Neural cell (in vitro differentiated cells): ENCODE measurements at regions not wholly inside any gene's neighbourhood (a gene's known extent, or its start where the extent isn't known, plus 50 kb on each side); places are given as distances from the start of the nearest gene placed in this dataset.

Source experiments
- H2AFZ ChIP-seq: fragments of 200-600, 300-800 bp; sonication (generic), shearing (Covaris generic); 2 replicates; pipeline ENCODE4 v1.6.0; 2014; ENCODE audit warnings: low read depth, mild to moderate bottlenecking, antibody characterized with exemption, low read length, moderate library complexity
- H3F3A ChIP-seq: fragments of 200-600 bp; shearing (Covaris generic); 2 replicates; pipeline ENCODE4 v1.6.1; 2016; ENCODE audit warnings: mild to moderate bottlenecking, moderate library complexity, mixed read lengths, antibody characterized with exemption, low read length; ENCODE audit not compliant: insufficient read depth, poor library complexity, severe bottlenecking
- H3K27ac ChIP-seq: fragments of 200-600, 300-800 bp; sonication (generic), shearing (Covaris generic); 2 replicates; pipeline ENCODE4 v1.5.1; 2014; ENCODE audit warnings: mild to moderate bottlenecking, low read length, moderate library complexity
- H3K27me3 ChIP-seq: fragments of 300-800, 200-600 bp; sonication (generic), shearing (Covaris generic); 2 replicates; pipeline ENCODE4 v1.6.0; 2014; ENCODE audit warnings: mild to moderate bottlenecking, low read depth, low read length, moderate library complexity; ENCODE audit not compliant: insufficient read depth
- H3K36me3 ChIP-seq: fragments of 300-800, 200-600 bp; sonication (generic), shearing (Covaris generic); 2 replicates; pipeline ENCODE4 v1.5.1; 2014; ENCODE audit warnings: mild to moderate bottlenecking, antibody characterized with exemption, low read length, moderate library complexity; ENCODE audit not compliant: insufficient read depth
- H3K4me2 ChIP-seq: fragments of 300-800, 200-600 bp; sonication (generic), shearing (Covaris generic); 2 replicates; pipeline ENCODE4 v1.6.0; 2014; ENCODE audit warnings: mild to moderate bottlenecking, low read length
- H3K4me3 ChIP-seq: fragments of 300-800, 200-600 bp; sonication (generic), shearing (Covaris generic); 2 replicates; pipeline ENCODE4 v1.5.1; 2014; ENCODE audit warnings: mild to moderate bottlenecking, low read length, moderate library complexity
- H3K79me2 ChIP-seq: fragments of 200-600 bp; shearing (Covaris generic); replicated peaks from 2 replicates; pipeline ENCODE4 v1.6.0; 2014; ENCODE audit warnings: mild to moderate bottlenecking, low read length, moderate library complexity; ENCODE audit not compliant: insufficient read depth
- H3K9ac ChIP-seq: fragments of 300-800, 200-600 bp; sonication (generic), shearing (Covaris generic); 2 replicates; pipeline ENCODE4 v1.6.1; 2016; ENCODE audit warnings: mild to moderate bottlenecking, low read length, mixed read lengths
- H3K9me2 ChIP-seq: fragments of 200-600 bp; shearing (Covaris generic); 2 replicates; pipeline ENCODE4 v1.6.1; 2016; ENCODE audit warnings: mild to moderate bottlenecking, low read length, mixed read lengths; ENCODE audit not compliant: insufficient read depth
- H3K9me3 ChIP-seq: fragments of 200-600, 300-800 bp; sonication (generic), shearing (Covaris generic); 2 replicates; pipeline ENCODE4 v1.6.1; 2016; ENCODE audit warnings: mild to moderate bottlenecking, mixed run types, low read length, moderate library complexity, mixed read lengths
- H4K20me1 ChIP-seq: fragments of 200-600 bp; shearing (Covaris generic); 2 replicates; pipeline ENCODE4 v1.6.1; 2016; ENCODE audit warnings: mild to moderate bottlenecking, mixed run types; ENCODE audit not compliant: insufficient read depth
- EP300 ChIP-seq: fragments of 450-650 bp; conservative IDR thresholded peaks from 2 replicates; pipeline ENCODE4 v1.6.1; 2014; ENCODE audit warnings: antibody characterized with exemption, mild to moderate bottlenecking, moderate library complexity; ENCODE audit not compliant: poor library complexity, severe bottlenecking
- EZH2 ChIP-seq: fragments of 200-600, 300-800 bp; shearing (Covaris generic), sonication (generic); IDR thresholded peaks from 2 replicates; pipeline ENCODE4 v1.6.1; 2014; ENCODE audit warnings: antibody characterized with exemption, low read length, borderline replicate concordance, mild to moderate bottlenecking; ENCODE audit not compliant: insufficient read depth, poor library complexity, severe bottlenecking
- MXI1 ChIP-seq: fragments of 450-650 bp; conservative IDR thresholded peaks from 2 replicates; pipeline ENCODE4 v1.6.1; 2014; ENCODE audit warnings: antibody characterized with exemption, mild to moderate bottlenecking; ENCODE audit not compliant: poor library complexity, severe bottlenecking
- POLR2AphosphoS5 ChIP-seq: IDR thresholded peaks from 2 replicates; pipeline ENCODE4 v1.6.1; 2012
- RAD21 ChIP-seq: fragments of 450-650 bp; conservative IDR thresholded peaks from 2 replicates; pipeline ENCODE4 v1.6.1; 2014; ENCODE audit warnings: antibody characterized with exemption, mild to moderate bottlenecking, moderate library complexity
- SMC3 ChIP-seq: fragments of 450-650 bp; conservative IDR thresholded peaks from 2 replicates; pipeline ENCODE4 v1.6.1; 2014; ENCODE audit warnings: antibody characterized with exemption, mild to moderate bottlenecking, moderate library complexity; ENCODE audit not compliant: poor library complexity
- TAF1 ChIP-seq: IDR thresholded peaks from 2 replicates; pipeline ENCODE4 v1.6.1; 2012; ENCODE audit warnings: low read depth
- TF ChIP-seq, protein P1 (sequence below): fragments of 450-650 bp; IDR thresholded peaks from 2 replicates; pipeline ENCODE4 v1.5.1; 2014; ENCODE audit warnings: antibody characterized with exemption, mild to moderate bottlenecking, moderate library complexity; ENCODE audit not compliant: poor library complexity, severe bottlenecking
- TF ChIP-seq, protein P2 (sequence below): IDR thresholded peaks from 2 replicates; pipeline ENCODE4 v1.6.1; 2012; ENCODE audit warnings: borderline replicate concordance

DNA sequence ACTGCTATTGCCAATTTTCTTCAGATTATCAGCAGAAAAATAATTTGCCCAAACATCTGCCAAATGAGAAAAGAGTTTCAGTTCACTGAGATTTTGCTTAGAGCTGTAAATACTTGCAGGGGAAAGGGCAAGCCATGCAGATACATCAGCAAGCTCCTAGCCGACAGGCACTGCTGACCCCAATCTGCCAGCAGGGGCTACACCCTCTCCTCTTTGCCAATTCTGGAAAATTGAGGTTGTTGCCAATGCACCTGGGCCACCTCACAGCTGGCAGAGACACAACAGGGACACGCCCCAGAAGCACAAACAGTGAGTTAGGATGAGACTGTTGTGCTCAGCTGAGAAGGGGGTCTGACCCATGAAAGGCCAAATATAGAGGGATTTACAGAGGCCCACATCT lies 129.5 kb upstream of the MYO3A start:
- Histone ChIP-seq H3K27ac (no peak overlapping the region), H3K79me2 (no peaks in the 10 kb centered on the region)

DNA sequence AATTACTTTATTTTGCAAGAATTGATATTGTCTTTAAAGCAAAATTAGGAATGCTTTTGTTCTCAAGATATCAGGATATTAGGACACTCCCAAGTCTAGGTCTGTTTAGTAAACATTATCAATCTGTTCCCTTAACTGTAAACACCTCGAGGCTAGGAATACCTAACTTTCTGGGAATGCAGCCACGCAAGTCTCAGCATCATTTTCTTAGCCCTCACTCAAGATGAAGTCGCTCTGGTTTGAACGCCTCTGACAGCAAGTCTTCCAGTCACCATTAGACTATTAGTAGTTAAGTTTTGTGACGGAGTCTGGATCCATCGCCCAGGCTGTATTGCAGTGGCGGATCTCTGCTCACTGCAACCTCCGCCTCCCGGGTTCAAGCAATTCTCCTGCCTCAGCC lies 128.0 kb upstream of the MYO3A start:
- no peaks in the 10 kb centered on the region for H3K9me2 ChIP-seq
- no peaks in the 10 kb centered on the region for H3K36me3 ChIP-seq
- no peak overlapping the region for H3K9ac ChIP-seq
- H3K79me2 ChIP-seq, result no peaks in the 10 kb centered on the region
- H2AFZ ChIP-seq, result no peak overlapping the region
- no peaks in the 10 kb centered on the region for H3K9me3 ChIP-seq
- H4K20me1 ChIP-seq, result no peaks in the 10 kb centered on the region
- H3K27ac ChIP-seq, result no peak overlapping the region
- TF ChIP-seq POLR2AphosphoS5, result no peak
- TF ChIP-seq, protein P1, sequence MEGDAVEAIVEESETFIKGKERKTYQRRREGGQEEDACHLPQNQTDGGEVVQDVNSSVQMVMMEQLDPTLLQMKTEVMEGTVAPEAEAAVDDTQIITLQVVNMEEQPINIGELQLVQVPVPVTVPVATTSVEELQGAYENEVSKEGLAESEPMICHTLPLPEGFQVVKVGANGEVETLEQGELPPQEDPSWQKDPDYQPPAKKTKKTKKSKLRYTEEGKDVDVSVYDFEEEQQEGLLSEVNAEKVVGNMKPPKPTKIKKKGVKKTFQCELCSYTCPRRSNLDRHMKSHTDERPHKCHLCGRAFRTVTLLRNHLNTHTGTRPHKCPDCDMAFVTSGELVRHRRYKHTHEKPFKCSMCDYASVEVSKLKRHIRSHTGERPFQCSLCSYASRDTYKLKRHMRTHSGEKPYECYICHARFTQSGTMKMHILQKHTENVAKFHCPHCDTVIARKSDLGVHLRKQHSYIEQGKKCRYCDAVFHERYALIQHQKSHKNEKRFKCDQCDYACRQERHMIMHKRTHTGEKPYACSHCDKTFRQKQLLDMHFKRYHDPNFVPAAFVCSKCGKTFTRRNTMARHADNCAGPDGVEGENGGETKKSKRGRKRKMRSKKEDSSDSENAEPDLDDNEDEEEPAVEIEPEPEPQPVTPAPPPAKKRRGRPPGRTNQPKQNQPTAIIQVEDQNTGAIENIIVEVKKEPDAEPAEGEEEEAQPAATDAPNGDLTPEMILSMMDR, result no peak
- no peak for TF ChIP-seq EP300
- TF ChIP-seq MXI1, result no peak
- TF ChIP-seq EZH2, result no peak
- TF ChIP-seq RAD21, result no peak
- no peak for TF ChIP-seq TAF1
- no peak for TF ChIP-seq SMC3
- TF ChIP-seq, protein P2, sequence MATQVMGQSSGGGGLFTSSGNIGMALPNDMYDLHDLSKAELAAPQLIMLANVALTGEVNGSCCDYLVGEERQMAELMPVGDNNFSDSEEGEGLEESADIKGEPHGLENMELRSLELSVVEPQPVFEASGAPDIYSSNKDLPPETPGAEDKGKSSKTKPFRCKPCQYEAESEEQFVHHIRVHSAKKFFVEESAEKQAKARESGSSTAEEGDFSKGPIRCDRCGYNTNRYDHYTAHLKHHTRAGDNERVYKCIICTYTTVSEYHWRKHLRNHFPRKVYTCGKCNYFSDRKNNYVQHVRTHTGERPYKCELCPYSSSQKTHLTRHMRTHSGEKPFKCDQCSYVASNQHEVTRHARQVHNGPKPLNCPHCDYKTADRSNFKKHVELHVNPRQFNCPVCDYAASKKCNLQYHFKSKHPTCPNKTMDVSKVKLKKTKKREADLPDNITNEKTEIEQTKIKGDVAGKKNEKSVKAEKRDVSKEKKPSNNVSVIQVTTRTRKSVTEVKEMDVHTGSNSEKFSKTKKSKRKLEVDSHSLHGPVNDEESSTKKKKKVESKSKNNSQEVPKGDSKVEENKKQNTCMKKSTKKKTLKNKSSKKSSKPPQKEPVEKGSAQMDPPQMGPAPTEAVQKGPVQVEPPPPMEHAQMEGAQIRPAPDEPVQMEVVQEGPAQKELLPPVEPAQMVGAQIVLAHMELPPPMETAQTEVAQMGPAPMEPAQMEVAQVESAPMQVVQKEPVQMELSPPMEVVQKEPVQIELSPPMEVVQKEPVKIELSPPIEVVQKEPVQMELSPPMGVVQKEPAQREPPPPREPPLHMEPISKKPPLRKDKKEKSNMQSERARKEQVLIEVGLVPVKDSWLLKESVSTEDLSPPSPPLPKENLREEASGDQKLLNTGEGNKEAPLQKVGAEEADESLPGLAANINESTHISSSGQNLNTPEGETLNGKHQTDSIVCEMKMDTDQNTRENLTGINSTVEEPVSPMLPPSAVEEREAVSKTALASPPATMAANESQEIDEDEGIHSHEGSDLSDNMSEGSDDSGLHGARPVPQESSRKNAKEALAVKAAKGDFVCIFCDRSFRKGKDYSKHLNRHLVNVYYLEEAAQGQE, result no peak
- no peak overlapping the region for H3K4me3 ChIP-seq
- H3F3A ChIP-seq, result peaks cover 7% of the 10 kb centered on the region
- no peak overlapping the region for H3K4me2 ChIP-seq
- H3K27me3 ChIP-seq, result no peaks in the 10 kb centered on the region

More for the DNA sequence above, 129.5 kb upstream of the MYO3A start:
- H4K20me1 ChIP-seq, result no peaks in the 10 kb centered on the region
- no peaks in the 10 kb centered on the region for H3K36me3 ChIP-seq
- H3K4me2 ChIP-seq, result no peak overlapping the region
- H3K9ac ChIP-seq, result no peak overlapping the region
- peaks cover 3% of the 10 kb centered on the region for H3F3A ChIP-seq
- no peak overlapping the region for H2AFZ ChIP-seq
- TF ChIP-seq TAF1 (no peak), SMC3 (no peak), EP300 (no peak), MXI1 (no peak), EZH2 (no peak), POLR2AphosphoS5 (no peak), RAD21 (no peak)
- TF ChIP-seq, protein P1, result no peak
- TF ChIP-seq, protein P2, result no peak
- H3K27me3 ChIP-seq, result no peaks in the 10 kb centered on the region
- no peak overlapping the region for H3K4me3 ChIP-seq
- H3K9me2 ChIP-seq, result no peaks in the 10 kb centered on the region
- no peaks in the 10 kb centered on the region for H3K9me3 ChIP-seq
